Stimulated activated naive B cell treated with anti-CD40 and anti-IgM and Interleukin-4, amounts not matched to agents 10 μg/mL and 1 μg/mL and 100 μg/mL, for 72 hours (primary cell): ENCODE measurements at regions not wholly inside any gene's neighbourhood (a gene's known extent, or its start where the extent isn't known, plus 50 kb on each side); places are given as distances from the start of the nearest gene placed in this dataset.
"Not testable (repeated sequence)": the region's sequence is repeated elsewhere in the genome, so short reads cannot be mapped to it uniquely, and the experiment has no call there.

Experiments used
- ATAC-seq, 2 donors: fragments of 150-1000 bp; cut with Tn5 transposase; replicated peaks; 2 replicates each; pipeline ENCODE4 v1.10.0; 2021; ENCODE audit warnings: moderate library complexity in 1 of 2
- DNase-seq: peaks from one replicate; pipeline ENCODE4 v3.0.0; 2021
- H3K27ac Mint-ChIP-seq: one replicate; pipeline ENCODE4 v1.8.0; 2022; ENCODE audit warnings: mild to moderate bottlenecking, mixed read lengths
- H3K27me3 Mint-ChIP-seq, 2 donors: one replicate each; pipeline ENCODE4 v1.8.0; 2022; ENCODE audit warnings: mixed read lengths in 2 of 2
- H3K36me3 Mint-ChIP-seq, 2 donors: one replicate each; pipeline ENCODE4 v1.8.0; 2022; ENCODE audit warnings: mixed read lengths in 2 of 2, mild to moderate bottlenecking in 1 of 2
- H3K4me1 Mint-ChIP-seq, 2 donors: one replicate each; pipeline ENCODE4 v1.8.0; 2022; ENCODE audit warnings: mixed read lengths in 2 of 2, mild to moderate bottlenecking in 1 of 2
- H3K4me3 Mint-ChIP-seq, 2 donors: one replicate each; pipeline ENCODE4 v1.8.0; 2022; ENCODE audit warnings: mild to moderate bottlenecking in 2 of 2, mixed read lengths in 2 of 2, moderate library complexity in 1 of 2
- H3K9me3 Mint-ChIP-seq, 2 donors: one replicate each; pipeline ENCODE4 v1.8.0; 2022; ENCODE audit warnings: mixed read lengths in 2 of 2, mild to moderate bottlenecking in 1 of 2

- H3K27ac Mint-ChIP-seq, result no peak overlapping the region
- H3K4me1 Mint-ChIP-seq, result peaks cover 4 to 16% of the 10 kb centered on the region in 2 donors
- H3K36me3 Mint-ChIP-seq, result peaks cover 0 to 3% of the 10 kb centered on the region in 2 donors
- peak overlapping the region; percentile 55 to 75 for H3K4me3 Mint-ChIP-seq
- DNase-seq, result no peak
- peaks cover 26 to 43% of the 10 kb centered on the region in 2 donors for H3K27me3 Mint-ChIP-seq
- no peak for ATAC-seq
- peaks cover 0 to 9% of the 10 kb centered on the region in 2 donors for H3K9me3 Mint-ChIP-seq
Measured at GRCh38 chr9:14993901-14994554, 83.8 kb upstream of the FREM1 start.

DNA sequence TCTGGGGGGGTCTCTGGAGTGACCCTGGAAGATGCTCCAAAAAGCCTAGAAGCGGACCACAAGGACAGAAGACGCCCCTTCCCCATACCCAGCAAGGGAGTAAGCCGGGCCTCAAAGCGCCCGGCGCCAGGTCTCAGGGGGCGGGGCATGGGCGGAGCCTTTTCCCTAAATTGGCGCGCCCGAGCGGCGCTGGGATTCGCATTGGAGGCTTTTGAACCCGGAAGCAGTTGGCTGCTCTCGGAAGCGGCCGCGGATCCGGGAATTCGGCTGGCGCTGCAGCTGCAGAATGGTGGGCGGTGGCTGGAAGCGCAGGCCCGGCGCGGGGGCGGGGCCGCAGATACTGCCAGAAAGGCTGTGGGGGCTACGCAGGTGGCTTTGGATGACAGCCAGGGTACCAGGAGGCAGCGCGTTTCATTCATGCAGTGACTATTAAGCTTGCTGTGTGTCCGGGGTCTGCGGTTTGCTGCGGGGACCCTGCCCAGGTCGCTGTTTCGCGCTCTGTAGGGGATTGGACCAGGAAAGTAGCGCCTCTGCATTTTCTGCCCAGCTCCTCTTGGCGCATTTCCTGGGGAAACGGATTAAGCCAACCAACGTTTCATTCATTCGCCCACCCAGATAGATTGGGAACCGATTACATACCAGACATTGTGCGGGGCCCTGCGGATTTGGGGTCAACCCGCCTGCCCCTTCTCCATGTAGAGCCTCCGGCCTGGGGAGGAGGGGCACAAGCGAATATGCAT lies 83.0 kb upstream of the FREM1 start:
- Mint-ChIP-seq H3K4me3 (peak overlapping the region; percentile 55 to 75), H3K36me3 (peaks cover 0 to 3% of the 10 kb centered on the region in 2 donors), H3K4me1 (peaks cover 4 to 16% of the 10 kb centered on the region in 2 donors), H3K9me3 (peaks cover 0 to 9% of the 10 kb centered on the region in 2 donors), H3K27ac (no peak overlapping the region), H3K27me3 (peaks cover 26 to 45% of the 10 kb centered on the region in 2 donors)
- peak; percentile 16 to 38 for ATAC-seq
- DNase-seq, result no peak

DNA sequence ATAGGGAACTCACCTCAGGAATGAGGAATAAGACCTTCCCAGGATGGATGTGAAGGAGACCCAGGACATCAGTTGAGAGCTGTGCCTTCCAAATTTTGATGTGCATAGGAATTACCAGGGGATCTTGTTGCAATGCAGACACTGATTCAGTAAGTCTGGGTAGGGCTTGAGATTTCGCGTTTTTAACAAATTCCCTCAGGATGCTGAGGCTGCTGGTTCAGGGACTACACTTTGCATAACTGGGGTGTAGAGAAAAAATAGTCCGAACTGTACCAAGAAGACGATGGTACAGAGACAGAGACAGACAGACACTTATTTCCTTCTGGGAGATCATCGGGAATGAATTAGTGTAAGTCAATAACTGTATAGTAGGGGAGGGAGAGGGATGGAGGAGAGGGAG lies 82.3 kb upstream of the FREM1 start:
- ATAC-seq (no peak), DNase-seq (no peak)
- H3K27me3 Mint-ChIP-seq, result peaks cover 26 to 45% of the 10 kb centered on the region in 2 donors
- H3K36me3 Mint-ChIP-seq, result peaks cover 0 to 3% of the 10 kb centered on the region in 2 donors
- H3K4me3 Mint-ChIP-seq, result peak overlapping the region; percentile 55 to 75
- H3K27ac Mint-ChIP-seq, result no peak overlapping the region
- peaks cover 0 to 9% of the 10 kb centered on the region in 2 donors for H3K9me3 Mint-ChIP-seq
- H3K4me1 Mint-ChIP-seq, result peaks cover 4 to 16% of the 10 kb centered on the region in 2 donors

- ATAC-seq (no peak), DNase-seq (no peak)
- Mint-ChIP-seq H3K27ac (no peak overlapping the region), H3K9me3 (peaks cover 0 to 9% of the 10 kb centered on the region in 2 donors), H3K4me3 (no peak overlapping the region), H3K27me3 (peaks cover 26 to 45% of the 10 kb centered on the region in 2 donors), H3K36me3 (peaks cover 0 to 3% of the 10 kb centered on the region in 2 donors), H3K4me1 (peaks cover 4 to 16% of the 10 kb centered on the region in 2 donors)
Measured at GRCh38 chr9:14992081-14992480, 81.9 kb upstream of the FREM1 start.

DNA sequence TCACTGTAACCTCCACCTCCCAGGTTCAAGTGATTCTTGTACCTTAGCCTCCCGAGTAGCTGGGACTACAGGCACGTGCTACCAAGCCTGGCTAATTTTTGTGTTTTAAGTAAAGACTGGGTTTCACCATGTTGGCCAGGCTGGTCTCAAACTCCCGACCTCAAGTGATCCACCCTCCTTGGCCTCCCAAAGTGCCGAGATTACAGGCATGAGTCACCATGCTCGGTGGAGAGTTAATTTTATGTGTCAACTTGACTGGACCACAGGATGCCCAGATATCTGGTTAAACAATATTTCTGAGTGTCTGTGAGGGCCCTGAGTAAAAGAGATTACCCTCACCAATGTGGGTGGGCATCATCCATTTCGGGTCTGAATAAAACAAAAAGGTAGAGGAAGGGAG lies 80.4 kb upstream of the FREM1 start:
- not testable (repeated sequence) for H3K36me3 Mint-ChIP-seq, H3K9me3 Mint-ChIP-seq, H3K4me3 Mint-ChIP-seq, H3K27ac Mint-ChIP-seq, ATAC-seq, DNase-seq
- Mint-ChIP-seq H3K27me3 (peaks cover 26 to 40% of the 10 kb centered on the region in 2 donors), H3K4me1 (peaks cover 4 to 16% of the 10 kb centered on the region in 2 donors)

GRCh38 chr9:14989811-14990210 lies 79.6 kb upstream of the FREM1 start:
- Mint-ChIP-seq H3K4me3 (no peak overlapping the region), H3K27me3 (peaks cover 26 to 40% of the 10 kb centered on the region in 2 donors), H3K36me3 (peaks cover 0 to 3% of the 10 kb centered on the region in 2 donors), H3K9me3 (peaks cover 0 to 9% of the 10 kb centered on the region in 2 donors), H3K27ac (no peak overlapping the region), H3K4me1 (peaks cover 4 to 16% of the 10 kb centered on the region in 2 donors)
- no peak for DNase-seq
- ATAC-seq, result no peak

- Mint-ChIP-seq H3K4me1 (peaks cover 4 to 16% of the 10 kb centered on the region in 2 donors), H3K27me3 (peaks cover 26 to 36% of the 10 kb centered on the region in 2 donors)
- H3K4me3 Mint-ChIP-seq, ATAC-seq, H3K9me3 Mint-ChIP-seq, H3K36me3 Mint-ChIP-seq, H3K27ac Mint-ChIP-seq, DNase-seq: not testable (repeated sequence)
Measured at GRCh38 chr9:14989336-14989735, 79.1 kb upstream of the FREM1 start.

GRCh38 chr9:14987858-14988257 lies 77.6 kb upstream of the FREM1 start:
- peaks cover 0 to 3% of the 10 kb centered on the region in 2 donors for H3K36me3 Mint-ChIP-seq
- DNase-seq (no peak), ATAC-seq (no peak)
- H3K4me1 Mint-ChIP-seq, result peaks cover 0 to 6% of the 10 kb centered on the region in 2 donors
- H3K4me3 Mint-ChIP-seq, result no peak overlapping the region
- peaks cover 15 to 23% of the 10 kb centered on the region in 2 donors for H3K27me3 Mint-ChIP-seq
- peaks cover 0 to 9% of the 10 kb centered on the region in 2 donors for H3K9me3 Mint-ChIP-seq
- H3K27ac Mint-ChIP-seq, result no peak overlapping the region

- H3K4me3 Mint-ChIP-seq, result no peak overlapping the region
- H3K4me1 Mint-ChIP-seq, result no peaks in the 10 kb centered on the region
- peaks cover 4 to 7% of the 10 kb centered on the region in 2 donors for H3K27me3 Mint-ChIP-seq
- H3K27ac Mint-ChIP-seq, result no peak overlapping the region
- peaks cover 0 to 2% of the 10 kb centered on the region in 2 donors for H3K9me3 Mint-ChIP-seq
- no peaks in the 10 kb centered on the region for H3K36me3 Mint-ChIP-seq
- ATAC-seq (no peak), DNase-seq (no peak)
Measured at GRCh38 chr9:14985419-14985818, 75.2 kb upstream of the FREM1 start.

DNA sequence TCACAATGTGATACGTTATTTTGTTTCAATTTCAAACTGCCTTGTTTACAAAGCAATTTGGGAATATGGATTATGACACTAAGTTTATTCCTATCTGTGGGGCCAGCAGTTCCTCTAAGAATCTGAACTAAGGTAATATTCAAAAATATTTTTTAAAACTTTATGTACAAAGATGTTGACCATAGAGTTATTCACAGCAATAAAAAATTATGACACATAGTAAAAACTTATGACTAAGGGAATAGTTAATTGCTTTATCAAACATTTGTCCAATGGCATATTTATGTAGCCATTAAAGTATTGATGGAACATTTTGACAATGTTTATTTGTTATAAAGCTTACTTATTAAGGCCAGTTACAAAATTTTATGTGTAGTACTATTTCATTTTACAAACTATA lies 73.4 kb upstream of the FREM1 start:
- no peaks in the 10 kb centered on the region for H3K27me3 Mint-ChIP-seq
- ATAC-seq (no peak), DNase-seq (no peak)
- no peak overlapping the region for H3K4me3 Mint-ChIP-seq
- H3K9me3 Mint-ChIP-seq, result no peaks in the 10 kb centered on the region
- H3K36me3 Mint-ChIP-seq, result no peaks in the 10 kb centered on the region
- H3K27ac Mint-ChIP-seq, result no peak overlapping the region
- H3K4me1 Mint-ChIP-seq, result no peaks in the 10 kb centered on the region

DNA sequence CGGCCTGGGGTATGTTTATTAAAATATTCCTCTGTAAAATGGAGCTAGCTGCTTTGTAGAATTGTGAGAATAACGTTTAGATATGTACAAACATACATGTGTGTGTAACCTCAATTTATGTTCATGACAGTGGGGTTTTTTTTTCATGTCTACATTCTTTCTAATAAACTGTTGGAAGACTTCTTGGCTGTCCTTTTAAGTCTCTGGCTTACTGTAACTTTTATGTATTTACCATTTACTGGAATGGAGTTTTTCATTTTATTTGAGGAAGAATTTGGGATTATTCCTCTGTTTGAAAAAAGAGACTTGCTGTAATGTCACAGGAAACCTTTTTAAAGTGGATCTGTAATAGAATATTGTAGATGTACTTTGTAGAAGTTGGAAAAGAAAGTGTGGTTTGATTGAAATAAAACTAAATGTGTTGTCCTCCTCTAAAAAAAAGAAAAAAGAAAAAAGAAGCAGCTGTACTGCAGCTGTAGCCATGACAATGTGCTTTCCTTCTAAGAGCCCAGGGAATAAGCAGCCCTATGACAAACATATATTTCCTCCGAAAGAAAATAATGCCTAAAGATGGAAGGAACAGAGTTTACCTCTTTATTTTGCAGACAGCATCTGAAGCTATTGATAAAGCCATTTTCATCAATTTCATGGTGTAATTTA lies 71.2 kb upstream of the FREM1 start:
- no peak for DNase-seq
- ATAC-seq, result no peak
- Mint-ChIP-seq H3K36me3 (no peaks in the 10 kb centered on the region), H3K9me3 (no peaks in the 10 kb centered on the region), H3K27ac (no peak overlapping the region), H3K27me3 (no peaks in the 10 kb centered on the region), H3K4me3 (no peak overlapping the region), H3K4me1 (no peaks in the 10 kb centered on the region)

DNA sequence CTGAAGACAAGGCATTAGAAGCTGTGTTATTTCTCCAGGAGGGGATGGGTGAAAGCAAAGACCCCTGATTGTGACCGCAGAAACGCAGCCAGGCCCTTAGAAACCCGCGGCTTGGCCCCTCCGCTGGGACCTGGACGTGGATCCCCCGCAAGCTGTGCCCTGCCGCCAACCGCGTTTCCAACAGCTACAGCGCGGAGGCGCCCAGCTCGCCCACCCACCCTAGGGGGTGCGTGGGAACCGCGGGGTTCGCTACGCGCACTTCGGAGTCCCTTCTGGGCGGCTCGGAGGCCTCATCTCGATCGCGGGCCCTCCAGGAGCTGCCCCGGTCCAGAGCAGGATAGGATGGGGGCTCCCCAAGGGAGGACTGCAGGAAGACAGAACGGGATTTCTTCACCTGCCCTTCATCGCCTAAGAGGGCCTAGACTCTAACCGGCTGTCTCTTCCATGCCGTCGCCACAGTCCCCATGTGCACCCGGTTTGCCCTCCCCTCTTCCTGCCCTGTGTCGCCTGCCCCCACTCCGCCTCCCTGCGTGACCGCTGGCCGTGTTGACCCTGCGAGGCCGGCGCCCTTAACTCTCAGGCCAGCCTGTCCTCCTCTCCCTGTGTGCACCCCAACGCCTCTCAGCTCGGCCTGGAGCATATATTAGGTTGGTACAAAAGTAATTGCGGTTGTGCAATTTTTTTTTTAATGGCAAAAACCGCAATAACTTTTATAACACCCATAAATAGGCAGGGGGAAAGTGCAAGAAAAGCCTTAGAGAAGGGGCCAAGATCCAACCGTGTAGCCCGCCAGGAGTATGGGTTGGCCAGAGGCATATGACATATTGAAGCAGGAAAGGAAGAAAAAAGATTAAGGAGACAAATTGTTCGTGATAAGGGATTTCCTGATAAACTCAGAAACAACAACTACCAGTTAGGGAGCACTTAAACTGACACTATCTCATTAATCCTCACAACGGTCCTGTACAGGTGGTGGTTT lies 68.1 kb upstream of the FREM1 start:
- Mint-ChIP-seq H3K9me3 (peaks cover 0 to 1% of the 10 kb centered on the region in 2 donors), H3K27ac (no peak overlapping the region), H3K27me3 (no peaks in the 10 kb centered on the region), H3K36me3 (no peaks in the 10 kb centered on the region), H3K4me3 (no peak overlapping the region), H3K4me1 (no peaks in the 10 kb centered on the region)
- DNase-seq (no peak), ATAC-seq (no peak)

- Mint-ChIP-seq H3K36me3 (no peaks in the 10 kb centered on the region), H3K4me3 (no peak overlapping the region), H3K9me3 (peaks cover 0 to 4% of the 10 kb centered on the region in 2 donors), H3K27me3 (no peaks in the 10 kb centered on the region), H3K27ac (no peak overlapping the region), H3K4me1 (no peaks in the 10 kb centered on the region)
- ATAC-seq, result no peak
- no peak for DNase-seq
Measured at GRCh38 chr9:14967450-14968321, 57.5 kb upstream of the FREM1 start.
